SK-N-DZ (cell line): ENCODE measurements at regions not wholly inside any gene's neighbourhood (a gene's known extent, or its start where the extent isn't known, plus 50 kb on each side); places are given as distances from the start of the nearest gene placed in this dataset.
"Not testable (repeated sequence)": the region's sequence is repeated elsewhere in the genome, so short reads cannot be mapped to it uniquely, and the experiment has no call there.

Experiments used
- DNase-seq: peaks from one replicate; pipeline ENCODE4 v3.0.0-alpha.2; 2015; ENCODE audit warnings: low spot score

DNA sequence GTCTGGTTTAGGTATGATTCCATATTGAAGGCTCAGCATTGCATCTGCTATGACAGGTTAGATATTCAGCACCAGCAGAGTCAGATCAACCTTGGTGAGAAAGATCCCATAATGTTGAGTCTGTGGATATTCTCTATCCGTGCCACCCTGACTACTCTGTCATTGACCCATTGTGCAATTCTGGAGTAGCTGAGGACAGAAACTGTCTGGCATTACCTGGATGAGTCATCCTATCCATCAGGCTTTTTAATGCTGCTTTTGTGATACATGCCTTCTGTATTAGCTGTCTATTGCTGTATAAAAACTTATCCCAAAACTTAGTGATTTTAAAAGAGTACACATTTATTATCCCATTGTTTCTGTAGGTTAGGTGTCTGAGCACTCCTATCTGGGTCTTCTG is 189.1 kb upstream of the FAT3 start:
- DNase-seq: no peak

DNA sequence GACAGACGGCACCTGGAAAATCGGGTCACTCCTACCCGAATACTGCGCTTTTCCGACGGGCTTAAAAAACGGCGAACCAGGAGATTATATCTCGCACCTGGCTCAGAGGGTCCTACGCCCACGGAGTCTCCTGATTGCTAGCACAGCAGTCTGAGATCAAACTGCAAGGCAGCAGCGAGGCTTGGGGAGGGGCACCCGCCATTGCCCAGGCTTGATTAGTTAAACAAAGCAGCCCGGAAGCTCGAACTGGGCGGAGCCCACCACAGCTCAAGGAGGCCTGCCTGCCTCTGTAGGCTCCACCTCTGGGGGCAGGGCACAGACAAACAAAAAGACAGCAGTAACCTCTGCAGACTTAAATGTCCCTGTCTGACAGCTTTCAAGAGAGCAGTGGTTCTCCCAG is 197.5 kb upstream of the FAT3 start:
- DNase-seq: not testable (repeated sequence)

DNA sequence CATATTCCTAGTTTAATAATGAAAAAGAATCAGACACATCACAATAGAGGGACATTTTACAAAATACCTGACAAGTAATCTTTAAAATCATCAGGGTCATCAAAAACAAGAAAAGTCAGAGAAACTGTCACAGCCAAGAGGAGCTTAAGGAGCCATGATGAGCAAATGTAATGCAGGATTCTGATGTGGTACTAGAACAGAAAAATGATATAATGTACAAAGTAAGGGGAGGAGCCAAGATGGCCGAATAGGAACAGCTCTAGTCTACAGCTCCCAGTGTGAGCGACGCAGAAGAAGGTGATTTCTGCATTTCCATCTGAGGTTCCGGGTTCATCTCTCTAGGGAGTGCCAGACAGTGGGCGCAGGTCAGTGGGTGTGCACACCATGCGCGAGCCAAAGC is 198.0 kb upstream of the FAT3 start:
- DNase-seq: no peak

DNA sequence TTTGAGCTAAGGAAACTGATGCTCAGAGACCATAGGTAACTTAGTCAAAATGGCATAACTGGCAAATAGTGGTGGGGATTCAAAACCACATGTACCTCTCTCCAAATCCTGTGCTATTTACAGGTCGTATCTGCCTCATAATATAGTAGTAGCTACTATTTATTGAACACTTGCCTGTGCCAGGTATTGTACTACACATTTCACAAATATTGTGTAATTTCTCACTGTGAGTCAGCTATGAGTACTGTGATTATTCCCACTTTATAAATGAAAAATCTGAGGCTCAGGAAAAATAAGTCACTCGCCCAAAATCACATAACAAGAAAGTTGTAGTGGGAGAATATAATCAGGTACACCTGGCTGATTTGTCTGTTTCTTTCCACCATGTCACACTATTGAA is 199.8 kb upstream of the FAT3 start:
- DNase-seq: no peak

DNA sequence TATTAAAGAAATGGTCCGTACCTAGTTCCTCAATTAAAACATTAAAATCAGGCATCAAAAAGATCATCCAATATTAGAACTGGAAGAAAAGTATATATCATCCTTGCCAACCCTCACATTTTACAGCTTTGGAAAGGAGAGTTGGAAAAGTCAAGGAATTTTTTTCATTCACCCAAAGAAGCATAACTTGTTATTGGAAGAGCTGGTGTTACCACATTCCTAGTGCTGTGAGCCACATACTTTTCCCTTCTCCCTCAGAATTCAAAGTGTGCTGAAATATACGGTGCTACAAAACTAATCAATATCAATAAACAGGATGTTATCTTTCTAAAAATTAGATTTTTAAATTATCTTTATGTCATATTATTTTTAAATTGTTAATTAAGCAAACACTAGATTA is 202.1 kb upstream of the FAT3 start:
- DNase-seq: no peak

DNA sequence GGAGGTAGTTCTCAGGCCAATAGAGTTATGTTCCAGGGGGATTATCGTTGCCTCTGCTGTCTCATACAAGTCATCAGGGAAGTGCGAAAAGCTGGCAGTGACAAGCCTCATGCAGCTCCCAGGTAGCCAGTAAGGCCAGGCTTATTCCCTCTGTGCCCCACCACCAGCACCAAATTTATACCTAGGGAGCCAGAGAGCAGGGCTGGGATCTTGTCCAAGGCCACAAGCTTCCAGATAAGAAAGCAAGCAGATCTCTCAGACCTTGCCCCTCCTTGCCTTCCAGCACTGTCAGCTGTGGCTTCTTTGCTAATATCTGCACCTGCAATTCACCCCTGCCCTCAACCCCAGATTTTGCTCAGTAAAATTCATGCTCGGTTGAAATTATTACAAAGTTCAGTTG is 206.3 kb upstream of the FAT3 start:
- no peak for DNase-seq

DNA sequence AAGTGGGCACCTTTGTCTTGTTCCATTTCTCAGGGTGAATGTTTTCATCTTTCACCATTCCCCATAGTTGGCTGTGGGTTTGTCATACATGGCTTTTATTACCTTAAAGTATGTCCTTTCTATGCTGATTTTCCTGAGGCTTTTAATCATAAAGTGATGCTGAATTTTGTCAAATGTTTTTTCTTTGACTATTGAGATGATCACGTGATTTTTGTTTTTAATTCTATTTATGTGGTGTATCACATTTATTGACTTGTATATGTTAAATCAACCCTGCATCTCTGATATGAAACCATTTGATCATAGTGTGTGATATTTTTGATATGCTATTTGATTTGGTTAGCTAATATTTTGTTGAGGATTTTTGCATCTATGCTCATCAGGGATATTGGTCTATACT is 216.4 kb upstream of the FAT3 start:
- no peak for DNase-seq

DNA sequence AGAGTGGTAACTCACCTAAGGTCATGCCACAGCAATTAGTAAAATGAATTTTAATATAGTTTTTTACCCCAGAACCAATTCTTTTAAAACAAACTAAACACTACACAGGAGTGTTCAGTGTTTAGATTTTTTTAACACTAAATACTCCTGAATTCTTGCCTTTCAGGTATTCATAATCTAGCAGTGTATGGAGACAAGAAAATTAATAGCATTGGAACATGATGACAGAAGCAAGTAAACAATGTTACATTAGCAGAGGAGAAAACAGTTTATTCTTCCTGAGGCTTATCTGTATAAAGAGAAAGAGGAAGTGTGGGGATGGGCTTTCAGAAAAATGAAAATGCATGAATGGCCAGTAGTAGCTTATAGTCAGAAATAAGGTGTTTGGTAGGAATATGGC is 222.1 kb upstream of the FAT3 start:
- no peak for DNase-seq

DNA sequence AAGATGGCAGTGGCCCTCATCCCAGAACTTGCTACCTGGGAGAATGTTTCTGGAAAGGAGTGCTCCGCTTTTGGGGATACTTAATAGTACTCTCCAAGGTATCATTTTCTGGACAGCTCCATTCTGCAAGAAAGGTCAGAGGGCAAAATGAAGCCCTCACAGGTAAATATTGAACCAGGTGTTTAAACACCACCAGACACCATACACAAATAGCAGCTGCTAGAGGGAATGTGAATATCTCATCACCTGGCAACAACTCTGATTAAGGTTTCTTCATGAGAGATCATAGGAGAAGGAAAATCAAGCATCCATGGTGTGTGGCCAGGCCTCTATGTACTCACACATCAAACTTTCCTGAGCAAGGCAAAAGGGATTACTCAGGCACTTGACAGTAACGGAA is 226.1 kb upstream of the FAT3 start:
- DNase-seq: no peak

DNA sequence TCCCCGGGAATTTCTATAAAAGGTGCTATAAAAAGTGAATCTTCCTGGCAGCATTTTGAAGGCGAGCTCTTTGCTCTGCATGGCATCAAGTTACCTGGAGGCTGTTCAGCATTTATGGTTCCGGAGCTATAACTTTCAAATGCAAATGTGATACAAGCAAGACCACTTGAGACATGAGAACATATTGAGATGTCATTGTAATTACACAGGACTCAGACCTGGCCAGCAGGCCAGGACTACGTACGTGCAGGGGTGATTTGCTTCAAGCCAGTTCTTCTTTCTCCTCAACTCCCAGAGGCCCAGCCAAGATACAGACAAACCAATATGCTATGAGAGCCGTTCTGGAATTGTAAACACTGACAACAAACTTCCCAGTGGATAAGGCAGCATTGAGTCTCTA is 227.4 kb upstream of the FAT3 start:
- DNase-seq: no peak

DNA sequence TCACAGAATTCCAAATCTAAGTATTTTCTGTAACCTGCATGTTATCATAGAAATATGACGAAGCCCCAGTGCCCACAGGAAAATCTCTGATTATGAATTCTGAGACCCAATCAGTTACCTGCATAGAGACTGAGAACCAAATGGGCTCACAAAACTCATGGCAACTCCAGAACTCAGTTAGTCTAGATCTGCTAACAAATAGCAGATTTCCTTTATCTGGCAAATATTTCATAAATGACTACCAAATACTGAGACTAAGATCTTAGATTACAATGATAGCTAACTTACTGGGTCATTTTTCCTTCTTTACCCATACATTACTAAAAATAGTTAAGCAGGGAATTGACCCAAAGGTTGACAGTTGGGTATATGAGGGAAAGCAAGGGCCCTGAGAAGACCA is 228.1 kb upstream of the FAT3 start:
- no peak for DNase-seq

DNA sequence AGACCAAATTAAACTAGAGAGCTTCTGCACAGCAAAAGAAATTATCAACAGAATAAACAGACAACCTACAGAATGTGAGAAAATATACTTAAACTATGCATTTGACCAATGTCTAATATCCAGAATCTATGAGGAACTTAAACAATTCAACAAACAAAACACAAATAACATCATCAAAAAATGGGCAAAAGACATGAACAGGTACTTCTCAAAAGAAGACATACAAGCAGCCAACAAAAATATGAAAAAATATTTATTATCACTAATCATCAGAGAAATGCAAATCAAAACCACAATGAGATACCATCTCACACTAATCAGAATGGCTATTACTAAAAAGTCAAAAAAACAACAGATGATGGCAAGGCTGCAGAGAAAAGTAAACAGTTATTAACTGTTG is 236.2 kb upstream of the FAT3 start:
- DNase-seq: not testable (repeated sequence)

DNA sequence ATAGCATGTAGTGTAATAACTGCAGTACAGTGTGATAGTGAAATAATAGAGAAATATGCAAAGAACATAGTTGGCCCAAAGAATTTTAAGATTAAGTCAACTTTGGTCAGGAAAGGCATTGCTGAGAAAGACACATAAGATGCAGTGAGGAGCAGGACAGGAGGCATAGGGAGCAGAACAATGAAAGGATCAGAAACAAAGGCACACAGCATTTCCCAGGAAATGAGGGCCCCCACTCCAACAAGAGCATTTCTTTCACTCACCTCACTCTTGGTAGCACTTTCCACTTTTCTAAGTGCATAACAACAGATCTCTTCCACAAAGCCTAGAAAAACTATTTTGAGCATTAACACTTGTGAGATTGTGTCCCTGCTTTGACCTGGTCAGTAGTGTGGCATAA is 238.4 kb upstream of the FAT3 start:
- no peak for DNase-seq

DNA sequence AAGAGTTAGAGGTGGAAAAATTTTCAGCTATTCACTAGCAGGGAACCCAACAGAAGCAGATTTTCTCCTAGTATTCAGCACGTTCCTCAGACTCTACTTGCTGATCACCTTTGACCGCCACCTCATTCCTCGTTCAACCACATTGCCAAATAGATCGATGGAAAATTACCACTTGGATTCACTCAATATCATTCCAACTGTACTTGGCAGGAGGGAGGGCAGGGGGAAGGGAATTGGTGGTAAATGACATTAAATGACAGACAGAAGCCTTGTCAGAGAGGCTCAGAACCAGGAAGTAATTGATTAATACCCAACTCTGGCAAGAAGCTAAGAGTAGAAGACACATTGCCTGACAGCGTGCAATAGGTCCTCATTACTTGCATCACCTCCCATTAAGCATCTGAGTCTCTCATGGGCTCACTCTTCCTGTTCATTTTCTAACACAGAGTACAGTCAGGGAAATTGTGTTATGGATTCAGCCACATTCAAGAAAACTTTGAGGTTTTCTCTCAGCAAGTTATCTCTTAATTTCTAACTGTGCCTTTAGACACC is 240.5 kb upstream of the FAT3 start:
- no peak for DNase-seq

DNA sequence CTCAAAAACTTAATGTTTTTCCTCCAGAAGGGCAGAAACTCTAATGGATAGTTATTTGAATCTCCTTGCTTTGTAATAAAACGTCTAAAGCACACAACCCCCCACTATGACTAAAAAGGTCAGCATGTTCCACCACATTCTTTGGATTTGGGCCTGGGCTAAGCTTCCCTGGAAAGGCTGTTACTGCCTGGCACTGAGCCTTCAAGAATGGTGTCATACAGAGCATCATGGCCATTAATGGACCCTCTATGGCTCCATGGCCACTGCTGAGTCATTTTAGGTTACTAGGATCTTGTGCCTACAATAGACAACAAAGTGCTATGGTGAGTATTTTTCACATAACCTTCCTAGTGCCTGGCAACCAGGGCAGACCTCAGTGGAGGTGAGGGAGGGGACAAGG is 242.6 kb upstream of the FAT3 start:
- DNase-seq: no peak

DNA sequence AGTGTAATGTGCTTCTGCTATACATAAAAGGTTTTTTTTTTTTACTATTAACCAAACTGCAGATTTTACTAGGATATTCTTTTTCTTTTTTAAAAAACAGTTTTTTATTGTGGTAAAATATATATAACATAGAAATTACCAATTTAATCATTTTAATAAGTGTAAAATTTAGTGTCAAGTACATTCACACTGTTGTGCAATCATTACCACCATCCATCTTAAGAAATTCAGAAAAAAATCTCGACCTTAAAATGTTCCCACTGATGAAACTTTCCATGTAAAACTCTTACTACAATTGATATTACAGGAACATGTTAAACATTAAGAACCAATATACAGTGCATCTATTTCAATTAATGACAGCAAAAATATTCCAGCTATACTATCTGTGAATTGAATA is 244.8 kb upstream of the FAT3 start:
- no peak for DNase-seq

DNA sequence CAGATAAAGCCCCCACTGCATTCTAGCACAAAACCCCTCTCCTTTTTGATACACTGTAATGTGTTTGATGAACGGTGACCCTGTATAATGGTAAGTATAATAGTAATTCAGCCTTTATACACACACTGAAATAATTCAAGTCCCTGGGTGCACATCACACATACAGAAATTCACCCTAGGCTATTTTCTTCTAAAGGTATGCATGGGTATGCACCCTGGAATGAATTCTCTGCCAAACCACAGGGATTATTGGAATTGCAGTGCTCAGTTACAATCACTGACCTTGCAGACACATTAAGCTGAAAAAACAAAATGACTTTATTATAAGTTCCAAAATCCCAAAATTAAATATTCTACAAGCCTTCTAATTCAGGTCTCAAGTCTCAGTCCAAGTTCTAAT is 245.9 kb upstream of the FAT3 start:
- no peak for DNase-seq

DNA sequence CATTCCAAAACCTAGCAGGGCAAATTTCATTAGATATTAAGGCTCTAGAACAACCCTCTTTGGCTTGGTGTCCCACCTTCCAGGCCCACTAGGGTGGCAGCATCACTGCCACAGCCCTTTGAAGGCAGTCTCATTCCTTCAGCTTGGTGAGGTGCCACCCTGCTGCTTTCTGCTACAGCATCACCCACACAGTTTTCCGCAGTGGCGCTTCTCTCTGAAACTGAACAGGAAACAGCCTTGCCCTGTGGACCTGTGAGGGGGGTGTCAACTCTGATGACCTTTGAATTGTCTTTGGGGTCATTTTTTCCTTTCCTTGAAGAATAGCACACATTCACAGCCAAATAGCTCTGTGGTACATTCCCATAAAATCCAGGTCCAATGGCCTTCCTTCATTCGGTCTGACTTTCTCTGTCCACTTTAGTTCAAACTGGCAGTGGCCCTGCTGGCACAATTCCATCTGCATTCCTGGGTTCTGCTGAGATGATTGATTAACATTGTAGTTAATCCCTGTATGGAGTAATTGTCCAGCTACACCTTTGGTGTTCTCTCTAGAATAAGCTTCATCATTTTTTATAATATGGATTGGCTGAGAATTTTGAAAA is 251.9 kb upstream of the FAT3 start:
- DNase-seq: no peak

DNA sequence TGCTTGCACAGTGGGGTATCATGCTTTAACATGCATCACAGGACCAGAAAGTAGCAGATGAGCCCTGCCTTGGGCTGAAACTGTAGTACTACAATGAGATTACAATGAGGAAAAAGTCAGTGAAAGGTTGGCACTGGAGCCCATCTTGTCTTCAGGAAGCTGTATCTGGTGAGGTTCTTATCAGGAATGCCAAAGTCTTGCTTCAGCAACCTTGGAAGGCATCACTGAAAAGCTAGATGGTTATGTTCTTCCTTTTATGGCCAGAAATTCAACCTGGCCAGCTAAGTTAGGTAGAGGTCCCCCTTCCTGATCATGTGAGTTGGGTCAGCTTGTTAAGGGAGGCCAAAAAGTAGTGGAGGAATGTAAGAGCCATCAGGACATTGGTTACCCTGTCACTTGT is 254.0 kb upstream of the FAT3 start:
- no peak for DNase-seq

DNA sequence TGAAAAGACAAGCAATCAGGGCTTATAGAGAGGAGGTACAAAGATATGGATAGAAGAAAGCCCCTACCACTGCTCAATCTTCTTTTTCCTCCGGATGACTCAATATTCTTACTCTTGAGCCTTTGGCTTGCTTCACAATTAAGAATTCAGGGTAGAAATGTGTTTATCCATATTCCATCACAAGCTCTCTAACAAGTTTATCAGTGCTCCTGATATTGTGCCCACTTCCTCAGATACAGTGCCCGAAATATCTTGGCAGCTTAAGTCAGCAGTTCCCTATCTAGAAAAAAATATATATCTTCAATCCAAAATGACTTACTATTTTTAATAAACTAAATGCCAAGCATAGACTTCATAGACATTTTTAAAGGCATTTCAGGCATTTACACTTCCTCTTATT is 255.1 kb upstream of the FAT3 start:
- DNase-seq: no peak

DNA sequence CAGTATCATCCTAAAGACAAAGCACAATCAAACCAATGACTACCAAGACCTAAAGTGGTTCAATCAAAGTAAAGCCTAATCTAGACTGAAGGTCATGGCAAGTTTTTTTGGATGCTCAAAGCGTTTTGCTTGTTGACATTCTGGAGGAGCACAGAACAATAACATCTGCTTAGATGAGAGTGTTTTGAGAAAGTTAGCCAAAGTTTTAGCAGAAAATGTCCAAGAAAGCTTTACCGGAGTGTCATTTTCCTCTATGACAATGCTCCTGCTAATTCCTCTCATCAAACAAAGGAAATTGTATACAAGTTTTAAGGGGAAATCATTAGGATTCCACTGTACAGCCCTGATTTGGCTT is 256.9 kb upstream of the FAT3 start:
- no peak for DNase-seq

DNA sequence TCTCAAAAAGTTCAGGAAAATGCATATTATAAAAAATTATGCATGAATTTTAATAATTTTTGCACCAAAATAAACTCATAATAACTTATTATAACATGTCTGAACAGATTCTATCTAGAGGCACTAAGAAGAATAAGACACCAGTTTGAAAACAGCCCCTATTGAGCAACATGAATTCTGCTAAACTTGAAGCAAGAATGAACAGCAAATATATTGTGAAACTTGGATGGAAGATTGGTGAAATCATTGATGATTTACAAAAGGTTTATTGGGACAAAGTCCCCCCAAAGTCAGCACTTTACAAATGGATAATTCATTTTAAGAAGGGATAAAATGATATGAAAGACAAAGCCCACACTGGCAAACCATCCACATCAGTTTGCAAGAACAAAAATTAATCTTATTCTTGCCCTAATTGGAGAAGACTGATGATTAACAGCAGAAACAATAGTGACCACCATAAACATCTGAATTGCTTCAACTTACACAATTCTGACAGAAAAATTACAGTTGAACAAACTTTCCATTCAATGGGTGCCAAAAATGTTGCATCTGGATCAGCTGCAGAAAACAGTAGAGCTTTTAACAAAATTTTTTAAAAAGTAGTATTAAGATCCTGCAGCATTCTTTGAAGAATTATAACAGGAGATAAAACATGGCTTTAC is 257.5 kb upstream of the FAT3 start:
- no peak for DNase-seq

DNA sequence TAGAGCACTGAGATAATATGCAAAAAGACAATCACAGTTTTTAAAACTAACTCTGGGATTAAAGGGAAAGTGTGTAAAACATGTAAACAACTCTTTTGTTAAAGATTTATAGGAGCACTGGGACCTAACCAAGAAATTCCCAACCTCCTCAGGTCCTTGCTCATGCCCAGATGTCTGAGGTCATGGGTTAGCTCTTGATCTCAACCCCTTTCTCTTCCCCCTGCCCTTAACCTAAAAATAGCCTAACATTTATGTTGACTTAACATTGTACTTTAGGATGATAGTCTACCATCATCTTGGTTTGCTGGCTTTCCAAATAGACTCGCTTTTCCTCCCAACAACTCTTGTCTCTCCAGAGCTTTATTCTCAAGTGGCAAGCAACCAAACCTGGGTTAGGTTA is 258.2 kb upstream of the FAT3 start:
- no peak for DNase-seq

DNA sequence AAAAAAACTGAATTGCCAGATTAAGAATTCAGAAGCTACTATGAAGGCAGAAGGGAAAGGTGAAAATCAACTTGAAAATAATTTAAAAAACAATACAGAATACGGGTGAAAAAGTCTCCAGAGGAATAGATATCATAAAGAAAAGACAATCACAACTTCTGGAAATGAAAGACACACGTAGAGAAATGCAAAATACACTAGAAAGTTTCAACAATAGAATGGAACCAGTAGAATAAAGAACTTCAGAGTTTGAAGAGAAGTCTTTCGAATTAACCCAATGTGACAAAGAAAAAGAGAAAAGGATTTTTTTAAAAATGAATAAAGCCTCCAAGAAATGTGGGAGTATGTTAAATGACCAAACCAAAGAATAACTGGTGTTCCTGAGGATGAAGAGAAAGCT is 263.8 kb upstream of the FAT3 start:
- DNase-seq: no peak
